ENCODE measurements at regions not wholly inside any gene's neighbourhood (a gene's known extent, or its start where the extent isn't known, plus 50 kb on each side); places are given as distances from the start of the nearest gene placed in this dataset.

DNA sequence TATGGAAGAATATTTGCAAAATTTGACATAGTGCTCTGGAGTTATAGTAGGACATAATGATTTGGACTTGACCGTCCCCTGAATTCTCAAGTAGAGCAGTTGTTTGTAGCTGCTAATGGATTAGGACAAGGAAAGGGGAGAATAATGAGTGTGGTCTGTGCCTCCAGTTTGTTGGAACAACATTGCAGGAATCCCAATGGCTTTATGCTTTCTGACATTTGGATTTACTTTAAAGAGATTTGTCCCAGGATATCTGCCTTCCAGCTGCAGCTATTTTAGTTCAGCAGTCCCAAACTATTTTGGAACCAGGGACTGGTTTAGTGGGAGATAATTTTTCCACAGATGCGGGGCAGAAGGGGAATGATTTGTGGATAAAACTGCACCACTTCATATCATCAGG is 648.2 kb downstream of the SLCO4C1 start:
- H2BK12ac ChIP-seq (ENCODE audit: low read depth, low read length): no peak overlapping the region
- no peak overlapping the region for H3K18ac ChIP-seq (ENCODE audit: extremely low read depth, low read length)
- no peak overlapping the region for H3K56ac ChIP-seq (replicated peaks; ENCODE audit: insufficient read length, low read depth, low read length)
- DNase-seq (ENCODE audit: low read depth in 1 of 2, low spot score in 2 of 2) (no peak), FAIRE-seq (no peak)
- no peak overlapping the region for H2BK5ac ChIP-seq (ENCODE audit: low read depth, low read length)
- H3K4me2 ChIP-seq (ENCODE audit: insufficient read depth in 1 of 2, low read depth in 2 of 2, low read length in 2 of 2): no peak overlapping the region
- H3K23me2 ChIP-seq (ENCODE audit: low read depth, low read length): no peaks in the 10 kb centered on the region
- no peak overlapping the region for H2AFZ ChIP-seq (ENCODE audit: low read length)
- no peak overlapping the region for H4K91ac ChIP-seq (replicated peaks; ENCODE audit: insufficient read length, low read length)
- no peak overlapping the region for H3K23ac ChIP-seq (ENCODE audit: insufficient read length)
- H2BK20ac ChIP-seq (ENCODE audit: low read length): no peak overlapping the region
- no peak overlapping the region for H3K27ac ChIP-seq (ENCODE audit: low read depth, low read length)
- H3K27me3 ChIP-seq (replicated peaks in 1 of 4; ENCODE audit: control insufficient read depth in 3 of 4, extremely low read depth in 1 of 4, insufficient read depth in 3 of 4, low read length in 3 of 4): no peaks in the 10 kb centered on the region
- H4K8ac ChIP-seq (ENCODE audit: extremely low read depth, insufficient read depth, low read length): no peak overlapping the region
- ChIA-PET CTCF (ENCODE audit: partially characterized antibody) (no interaction called here), POLR2A (ENCODE audit: partially characterized antibody) (no interaction called here)
- no peak overlapping the region for H3K14ac ChIP-seq (ENCODE audit: insufficient read length)
- no peak overlapping the region for H4K5ac ChIP-seq (ENCODE audit: insufficient read length, low read depth, low read length)
- no peaks in the 10 kb centered on the region for H3K79me2 ChIP-seq (ENCODE audit: control insufficient read depth in 1 of 2, insufficient read depth in 2 of 2, low read length in 2 of 2)
- no peaks in the 10 kb centered on the region for H3K36me3 ChIP-seq (ENCODE audit: control insufficient read depth in 2 of 4, insufficient read depth in 4 of 4, low read length in 3 of 4)
- H3K9ac ChIP-seq (replicated peaks in 1 of 4; ENCODE audit: extremely low read depth in 1 of 4, low read depth in 3 of 4, low read length in 3 of 4): no peak overlapping the region
- no peaks in the 10 kb centered on the region for H4K20me1 ChIP-seq (replicated peaks in 1 of 2; ENCODE audit: control insufficient read depth in 1 of 2, insufficient read depth in 2 of 2, low read length in 2 of 2)
- WGBS, 2 experiments (ENCODE audit: extremely low coverage in 1 of 2, insufficient coverage in 1 of 2, insufficient read length in 1 of 2, insufficient replicate concordance in 2 of 2, low coverage in 1 of 2, low lambda C conversion rate in 2 of 2, missing lambda C conversion rate in 1 of 2): 89% methylated on average over 2 of the region's 2 CpGs; no CpG with 5 or more reads in 1 of the 2 experiments
- H2BK120ac ChIP-seq (replicated peaks; ENCODE audit: low read depth, low read length): no peak overlapping the region
- H3K79me1 ChIP-seq (ENCODE audit: low read depth, low read length): no peaks in the 10 kb centered on the region
- no peak overlapping the region for H3K4me3 ChIP-seq (ENCODE audit: extremely low read depth in 1 of 4, insufficient read depth in 2 of 4, low read depth in 3 of 4, low read length in 4 of 4)
- H2BK15ac ChIP-seq (ENCODE audit: low read length): no peak overlapping the region
- H2AK5ac ChIP-seq (ENCODE audit: low read depth, low read length): no peak overlapping the region
- H3K4ac ChIP-seq (replicated peaks; ENCODE audit: insufficient read length, low read depth, low read length): no peak overlapping the region
- no peaks in the 10 kb centered on the region for H3K9me3 ChIP-seq (ENCODE audit: insufficient read depth in 2 of 2, low read depth in 1 of 2, low read length in 1 of 2)
- no peaks in the 10 kb centered on the region for H3K4me1 ChIP-seq (replicated peaks in 1 of 4; ENCODE audit: control insufficient read depth in 3 of 4, insufficient read depth in 4 of 4, low read length in 3 of 4)
- no peak for TF ChIP-seq HDAC2 (IDR thresholded peaks at IDR 0.05; ENCODE audit: borderline replicate concordance in 1 of 2, low read depth in 2 of 2, low read length in 2 of 2)
- TF ChIP-seq KDM5A (IDR thresholded peaks at IDR 0.05; ENCODE audit: low read length): no peak
- no peak for TF ChIP-seq YY1 (IDR thresholded peaks at IDR 0.05; ENCODE audit: low read depth, low read length)
- no peak for TF ChIP-seq ASH2L (IDR thresholded peaks at IDR 0.05; ENCODE audit: low read length)
- TF ChIP-seq BCL11A (IDR thresholded peaks at IDR 0.05; ENCODE audit: low read depth in 2 of 2, low read length in 2 of 2): no peak
- TF ChIP-seq SUZ12 (IDR thresholded peaks at IDR 0.05; ENCODE audit: low read length): no peak
- no peak for TF ChIP-seq RBBP5 (IDR thresholded peaks at IDR 0.05; ENCODE audit: borderline replicate concordance, low read depth, low read length)
- TF ChIP-seq, protein P1, sequence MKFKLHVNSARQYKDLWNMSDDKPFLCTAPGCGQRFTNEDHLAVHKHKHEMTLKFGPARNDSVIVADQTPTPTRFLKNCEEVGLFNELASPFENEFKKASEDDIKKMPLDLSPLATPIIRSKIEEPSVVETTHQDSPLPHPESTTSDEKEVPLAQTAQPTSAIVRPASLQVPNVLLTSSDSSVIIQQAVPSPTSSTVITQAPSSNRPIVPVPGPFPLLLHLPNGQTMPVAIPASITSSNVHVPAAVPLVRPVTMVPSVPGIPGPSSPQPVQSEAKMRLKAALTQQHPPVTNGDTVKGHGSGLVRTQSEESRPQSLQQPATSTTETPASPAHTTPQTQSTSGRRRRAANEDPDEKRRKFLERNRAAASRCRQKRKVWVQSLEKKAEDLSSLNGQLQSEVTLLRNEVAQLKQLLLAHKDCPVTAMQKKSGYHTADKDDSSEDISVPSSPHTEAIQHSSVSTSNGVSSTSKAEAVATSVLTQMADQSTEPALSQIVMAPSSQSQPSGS (IDR thresholded peaks at IDR 0.05; ENCODE audit: low read length): no peak
- no peak for TF ChIP-seq TCF12 (IDR thresholded peaks at IDR 0.05; ENCODE audit: low read depth, low read length)
- TF ChIP-seq MAFK (IDR thresholded peaks at IDR 0.05; ENCODE audit: low read depth, low read length): no peak
- TF ChIP-seq CHD1 (IDR thresholded peaks at IDR 0.05; ENCODE audit: low read depth, low read length): no peak
- TF ChIP-seq SIRT6 (IDR thresholded peaks at IDR 0.05; ENCODE audit: low read length): no peak
- no peak for TF ChIP-seq GABPA (IDR thresholded peaks at IDR 0.05; ENCODE audit: borderline replicate concordance, insufficient read depth, low read length)
- TF ChIP-seq PHF8 (conservative IDR thresholded peaks at IDR 0.05; ENCODE audit: low read depth, low read length): no peak
- no peak for TF ChIP-seq SP1 (IDR thresholded peaks at IDR 0.05; ENCODE audit: low read depth, low read length)

Data from H1 (cell line).